GM18870 (cell line): ENCODE measurements at regions not wholly inside any gene's neighbourhood (a gene's known extent, or its start where the extent isn't known, plus 50 kb on each side); places are given as distances from the start of the nearest gene placed in this dataset.
"Not testable (repeated sequence)": the region's sequence is repeated elsewhere in the genome, so short reads cannot be mapped to it uniquely, and the experiment has no call there.

Experiments
- ATAC-seq: cut with Tn5 transposase; IDR thresholded peaks from one replicate; pipeline ENCODE4 v1.9.1; 2021; ENCODE audit warnings: moderate library complexity; ENCODE audit not compliant: unreplicated experiment

DNA sequence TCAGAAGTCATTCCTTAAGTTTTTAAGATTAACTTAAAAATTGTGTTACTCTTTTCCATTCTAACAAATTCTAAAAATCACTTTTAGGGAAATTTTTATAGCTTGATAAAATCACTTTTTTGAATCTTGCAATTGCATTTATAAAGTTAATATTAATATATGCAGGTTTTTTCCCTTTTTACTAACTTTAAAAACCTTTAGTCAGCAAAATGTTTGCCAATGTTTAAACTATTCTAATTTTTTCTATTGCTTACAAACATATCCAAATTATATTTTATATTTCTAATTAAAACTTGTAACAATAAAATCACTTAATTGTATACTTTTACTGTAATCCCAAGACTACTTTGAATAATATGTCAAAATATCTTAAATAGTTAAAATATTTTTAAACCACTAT lies 839.4 kb downstream of the TBL1XR1 start:
- no peak for ATAC-seq

GRCh38 chr3:176354843-176355242 lies 842.4 kb downstream of the TBL1XR1 start:
- no peak for ATAC-seq

DNA sequence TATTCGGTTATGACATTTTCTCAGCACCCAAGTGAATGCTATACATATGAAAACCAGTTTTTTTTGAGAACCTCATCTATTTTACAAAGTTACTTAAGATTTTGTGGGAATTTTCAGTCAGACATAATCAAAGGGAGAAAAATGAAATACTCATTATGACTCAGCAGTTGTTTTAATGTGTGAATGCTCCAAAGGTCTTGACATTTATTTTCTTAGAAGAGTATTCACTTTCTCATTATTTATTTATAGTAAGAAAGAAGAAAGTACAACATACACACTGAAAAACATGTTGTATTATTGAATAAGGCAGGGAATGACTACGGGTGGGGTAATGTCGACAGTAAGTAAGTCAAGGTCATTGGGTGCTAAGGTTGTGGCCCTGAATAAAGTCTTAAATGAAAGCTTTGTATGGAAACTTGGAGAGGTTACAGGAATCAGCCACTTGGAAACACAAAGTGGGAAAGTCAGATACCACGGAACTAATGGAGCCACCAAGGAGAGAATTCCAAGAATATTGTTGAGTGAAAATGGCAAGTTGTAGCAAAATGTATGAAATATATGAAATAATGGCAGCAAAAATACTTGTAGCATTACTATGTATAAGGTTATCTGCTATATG lies 844.5 kb downstream of the TBL1XR1 start:
- no peak for ATAC-seq

GRCh38 chr3:176351408-176351807 lies 845.9 kb downstream of the TBL1XR1 start:
- ATAC-seq, result no peak

DNA sequence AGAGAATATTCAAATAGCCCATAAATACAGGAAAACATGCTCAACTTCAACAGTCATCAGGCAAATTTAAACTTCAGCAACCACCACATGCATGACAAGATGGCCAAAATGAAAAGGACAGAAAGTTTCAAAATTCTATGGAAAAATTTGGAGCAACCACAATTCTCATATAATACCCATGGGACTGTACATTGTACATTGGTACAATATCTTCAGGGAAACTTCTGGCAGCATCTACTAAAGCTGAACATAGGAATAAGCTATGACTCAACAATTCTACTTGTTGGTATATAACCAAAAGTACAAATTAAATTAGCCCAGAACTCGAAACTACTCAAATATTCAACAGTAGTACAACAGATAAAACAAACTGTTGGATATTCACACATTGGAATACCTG lies 847.6 kb downstream of the TBL1XR1 start:
- ATAC-seq, result no peak

DNA sequence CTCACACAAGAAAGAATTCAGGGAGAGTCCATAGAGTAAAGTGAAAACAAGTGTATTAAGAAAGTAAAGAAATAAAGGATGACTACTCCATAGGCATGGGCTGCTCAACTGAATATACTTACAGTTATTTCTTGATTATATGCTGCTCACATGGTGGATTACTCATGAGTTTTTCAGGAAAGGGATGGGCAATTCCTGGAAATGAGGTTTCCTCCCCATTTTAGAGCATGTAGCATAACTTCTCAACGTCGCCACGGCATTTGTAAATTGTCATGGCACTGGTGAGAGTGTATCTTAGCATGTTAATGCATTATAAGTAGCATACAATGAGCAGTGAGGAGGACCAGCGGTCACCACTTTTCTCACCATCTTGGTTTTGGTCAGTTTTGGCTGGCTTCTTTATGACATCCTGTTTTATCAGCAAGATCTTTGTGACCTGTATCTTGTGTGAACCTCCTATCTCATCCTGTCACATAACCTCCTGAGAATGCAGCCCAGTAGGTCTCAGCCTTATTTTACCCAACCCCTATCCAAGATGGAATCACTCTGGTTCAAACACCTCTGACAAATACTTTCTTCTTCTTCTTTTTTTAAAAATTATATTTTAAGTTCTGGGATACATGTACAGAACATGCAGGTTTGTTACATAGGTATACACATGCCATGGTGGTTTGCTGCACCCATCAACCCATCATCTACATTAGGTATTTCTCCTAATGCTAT lies 849.7 kb downstream of the TBL1XR1 start:
- no peak for ATAC-seq

- ATAC-seq, result no peak
Observed at GRCh38 chr3:176341963-176342362, 855.3 kb downstream of the TBL1XR1 start.

DNA sequence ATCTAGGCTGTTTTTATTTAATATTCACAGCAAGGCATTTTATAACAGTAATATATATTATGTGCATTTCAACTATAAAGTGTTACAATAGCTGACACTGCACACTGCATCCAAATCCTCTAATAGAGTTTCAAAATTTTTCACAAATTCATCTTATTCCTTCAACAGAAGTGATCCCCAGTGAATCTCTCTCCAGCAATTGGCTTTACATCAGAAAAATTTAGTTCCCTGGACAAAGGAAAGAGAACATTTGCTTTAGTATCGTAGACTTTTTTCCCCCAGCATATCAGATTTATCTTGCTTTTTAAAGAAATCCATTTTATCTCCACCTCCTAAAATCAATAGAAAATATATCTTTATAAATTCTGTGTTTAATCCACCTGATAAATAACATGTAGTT lies 868.6 kb downstream of the TBL1XR1 start:
- ATAC-seq, result no peak

DNA sequence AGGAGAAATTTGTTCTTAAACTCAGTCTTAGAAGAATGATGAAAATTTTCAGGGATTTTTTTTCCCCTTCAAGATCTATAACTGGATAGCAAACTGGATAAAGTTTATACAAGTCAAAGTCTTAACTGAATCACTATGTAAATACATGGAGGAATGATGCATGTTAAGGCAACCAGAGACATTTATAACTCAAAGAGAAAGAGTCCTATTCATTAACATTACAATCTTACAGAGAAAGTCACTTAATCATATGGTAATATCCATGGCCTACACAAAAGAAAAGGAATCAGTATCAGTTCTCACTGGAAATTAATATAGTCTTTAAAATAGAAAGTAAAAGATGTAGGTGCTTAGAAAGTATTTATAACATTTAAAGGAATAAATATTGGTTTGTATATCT lies 869.1 kb downstream of the TBL1XR1 start:
- no peak for ATAC-seq

DNA sequence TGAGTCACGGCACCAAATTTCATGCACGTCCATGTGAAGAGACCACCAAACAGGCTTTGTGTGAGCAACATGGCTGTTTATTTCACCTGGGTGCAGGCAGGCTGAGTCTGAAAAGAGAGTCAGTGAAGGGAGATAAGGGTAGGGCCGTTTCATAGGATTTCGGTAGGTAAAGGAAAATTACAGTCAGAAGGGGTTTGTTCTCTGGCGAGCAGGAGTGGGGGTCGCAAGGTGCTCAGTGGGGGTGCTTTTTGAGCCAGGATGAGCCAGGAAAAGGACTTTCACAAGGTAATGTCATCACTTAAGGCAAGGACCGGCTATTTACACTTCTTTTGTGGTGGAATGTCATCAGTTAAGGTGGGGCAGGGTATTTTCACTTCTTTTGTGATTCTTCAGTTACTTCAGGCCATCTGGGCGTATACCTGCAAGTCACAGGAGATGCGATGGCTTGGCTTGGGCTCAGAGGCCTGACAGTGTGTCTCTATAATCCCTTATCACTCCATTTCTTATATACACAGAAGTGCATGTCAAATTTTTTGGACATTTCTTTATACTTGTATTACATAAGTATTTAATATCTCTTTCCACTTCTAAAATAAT lies 870.3 kb downstream of the TBL1XR1 start:
- ATAC-seq, result not testable (repeated sequence)

- ATAC-seq, result not testable (repeated sequence)
Observed at GRCh38 chr3:176321532-176321931, 875.8 kb downstream of the TBL1XR1 start.

DNA sequence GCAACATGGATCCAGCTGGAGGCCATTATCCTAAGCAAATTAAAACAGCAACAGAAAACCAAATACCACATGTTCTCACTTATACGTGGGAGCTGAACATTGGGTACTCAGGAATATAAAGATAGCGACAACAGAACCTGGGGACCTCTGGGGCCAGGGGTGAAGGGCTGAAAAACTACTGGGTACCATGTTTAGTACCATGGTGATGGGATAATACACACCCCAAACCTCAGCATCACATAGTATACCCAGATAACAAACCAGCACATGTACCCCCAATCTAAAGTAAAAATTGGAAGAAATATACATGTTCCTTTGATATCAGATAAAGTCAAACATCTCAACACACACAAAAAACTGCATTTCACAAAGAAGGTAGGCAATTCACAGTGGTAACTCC lies 876.2 kb downstream of the TBL1XR1 start:
- no peak for ATAC-seq

DNA sequence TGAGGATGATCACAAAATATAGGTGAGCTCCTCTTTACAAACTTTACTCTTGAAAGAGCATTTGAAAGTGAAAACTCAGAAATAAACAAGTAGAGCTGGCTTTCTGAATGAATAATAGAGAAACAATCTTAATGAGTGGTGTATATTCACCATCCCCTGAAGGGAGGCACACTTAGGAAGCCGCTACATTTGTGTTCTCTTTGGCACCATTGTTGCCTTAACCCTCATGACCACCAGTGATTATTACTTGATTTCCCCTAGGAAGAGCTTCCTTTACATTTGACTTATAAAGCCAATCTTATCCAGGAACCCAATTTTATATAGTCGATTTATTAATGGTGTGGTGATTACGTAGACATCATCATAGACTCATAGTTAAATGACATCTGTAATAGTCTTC lies 883.9 kb downstream of the TBL1XR1 start:
- no peak for ATAC-seq

DNA sequence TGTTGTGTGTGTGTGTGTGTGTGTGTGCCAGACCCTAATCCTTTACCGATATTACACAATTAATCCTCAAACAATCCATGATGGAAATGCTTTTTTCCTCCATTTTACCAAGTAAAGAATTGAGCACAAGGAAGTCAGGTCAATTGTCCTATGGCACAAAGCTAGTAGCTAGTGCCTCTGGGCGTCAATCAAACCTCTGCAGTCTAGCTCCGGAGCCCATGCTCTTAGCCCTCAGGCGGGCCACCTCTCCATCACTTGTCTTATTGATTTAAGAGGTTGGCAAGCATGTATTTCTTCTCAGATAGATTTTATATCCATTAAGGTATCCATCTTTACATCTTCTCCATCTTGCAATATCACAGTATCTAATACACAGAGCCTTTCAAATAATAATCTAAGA lies 886.6 kb downstream of the TBL1XR1 start:
- ATAC-seq, result no peak

DNA sequence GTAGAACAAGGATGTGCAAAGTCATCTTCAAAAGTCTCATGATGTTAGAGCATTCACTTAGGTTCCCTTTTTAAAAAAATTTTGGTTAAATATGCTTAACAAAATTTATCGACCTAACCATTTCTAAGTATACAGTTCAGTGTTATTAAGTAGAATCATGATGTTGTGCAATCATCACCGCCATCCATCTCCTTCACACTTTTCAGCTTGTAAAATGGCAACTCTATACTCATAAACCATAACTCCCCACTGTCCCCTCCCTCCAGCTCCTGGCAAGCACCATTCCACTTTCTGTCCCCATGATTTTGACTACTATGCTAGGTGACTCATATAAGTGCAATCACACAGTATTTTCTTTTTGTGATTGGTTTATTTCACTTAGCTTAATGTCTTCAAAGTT lies 895.0 kb downstream of the TBL1XR1 start:
- ATAC-seq, result no peak

- no peak for ATAC-seq
Observed at GRCh38 chr3:176296066-176296597, 901.1 kb downstream of the TBL1XR1 start.

DNA sequence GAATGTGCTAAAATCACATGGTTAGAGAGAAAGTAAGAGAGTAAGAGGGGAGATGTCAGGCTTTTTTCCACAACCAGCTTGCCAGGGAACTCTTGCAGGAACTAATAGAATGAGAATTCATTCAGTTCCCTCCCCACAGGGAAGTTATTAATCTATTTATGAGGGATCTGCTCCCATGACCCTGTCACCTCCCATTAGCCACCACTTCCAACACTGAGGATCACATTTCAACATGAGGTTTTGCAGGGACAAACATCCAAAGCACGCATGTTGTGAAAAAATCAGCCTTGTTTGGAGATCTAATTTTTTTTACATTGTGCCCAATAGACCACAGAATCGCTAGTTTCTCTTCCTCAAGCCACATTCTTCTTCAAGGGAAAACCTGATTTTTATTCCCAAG lies 904.0 kb downstream of the TBL1XR1 start:
- no peak for ATAC-seq

- ATAC-seq, result no peak
Observed at GRCh38 chr3:176286476-176287085, 910.7 kb downstream of the TBL1XR1 start.

DNA sequence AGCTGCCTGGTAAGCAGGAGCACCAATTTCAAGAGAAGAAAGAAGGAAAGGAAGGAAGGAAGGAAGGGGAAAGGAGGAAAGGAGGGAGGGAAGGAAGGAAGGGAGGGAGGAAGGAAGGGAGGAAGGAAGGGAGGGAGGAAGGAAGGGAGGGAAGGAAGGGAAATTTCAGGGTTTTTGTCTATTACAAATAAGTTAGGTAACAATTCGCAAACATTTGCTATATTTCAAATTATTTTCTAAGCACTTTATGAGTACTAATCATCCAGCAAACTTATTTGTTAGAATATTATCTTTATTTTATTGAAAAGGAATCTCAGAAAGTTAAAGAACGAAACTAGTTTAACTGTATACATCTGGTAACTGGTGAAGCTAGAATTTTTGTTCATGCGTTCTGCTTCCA lies 921.7 kb downstream of the TBL1XR1 start:
- no peak for ATAC-seq

DNA sequence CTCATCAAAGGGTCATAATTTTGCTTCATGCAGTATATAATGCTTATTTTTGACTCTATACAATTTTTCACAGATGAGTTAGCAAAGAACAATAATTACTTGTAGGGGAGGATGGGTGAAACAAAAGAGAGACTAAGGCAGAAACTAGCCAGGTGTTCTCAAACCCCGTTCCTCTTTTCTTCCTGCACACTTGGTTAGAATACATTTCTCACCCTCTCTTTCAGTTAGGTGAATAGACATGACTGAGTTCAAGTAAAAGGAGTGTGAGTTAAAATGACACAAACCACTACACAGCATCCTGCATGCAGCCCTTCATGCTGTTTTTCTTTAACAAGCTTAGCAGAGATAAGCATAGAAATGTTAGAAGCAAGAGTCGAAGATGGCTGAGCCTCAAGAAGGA lies 922.2 kb downstream of the TBL1XR1 start:
- no peak for ATAC-seq

DNA sequence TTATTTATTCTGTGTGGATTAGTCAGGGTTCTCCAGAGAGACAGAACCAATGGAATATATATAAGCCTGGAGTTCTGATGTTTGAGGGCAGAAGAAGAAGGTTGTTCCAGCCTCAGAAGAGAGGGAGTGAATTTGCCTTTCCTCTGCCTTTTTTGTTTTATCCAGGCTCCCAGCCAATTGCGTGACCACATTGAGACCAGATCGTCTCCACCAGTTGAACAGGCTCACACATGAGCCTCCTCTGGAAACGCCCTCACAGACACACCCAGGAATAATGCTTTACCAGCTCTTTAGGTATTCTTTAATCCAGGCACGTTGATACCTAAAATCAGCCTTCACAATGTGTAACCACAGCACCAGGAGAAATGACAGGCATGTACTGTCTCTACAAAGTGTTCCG lies 923.1 kb downstream of the TBL1XR1 start:
- ATAC-seq, result no peak

GRCh38 chr3:176262071-176262470 lies 935.2 kb downstream of the TBL1XR1 start:
- no peak for ATAC-seq
